Mesenchymal stem cell (in vitro differentiated cells and primary cell): ENCODE measurements at regions not wholly inside any gene's neighbourhood (a gene's known extent, or its start where the extent isn't known, plus 50 kb on each side); places are given as distances from the start of the nearest gene placed in this dataset.

Experiments used
- DNase-seq: peaks from one replicate; pipeline ENCODE4 v3.0.0-alpha.2; 2013
- H2AFZ ChIP-seq: one replicate; pipeline ENCODE4 v1.6.1; 2013; ENCODE audit warnings: low read depth, mild to moderate bottlenecking, control low read depth, inconsistent platforms, low read length, moderate library complexity
- H2AK5ac ChIP-seq: 2 replicates; pipeline ENCODE4 v1.6.1; 2013; ENCODE audit warnings: low read length, moderate library complexity, mild to moderate bottlenecking, inconsistent platforms; ENCODE audit not compliant: severe bottlenecking
- H2BK120ac ChIP-seq: one replicate; pipeline ENCODE4 v1.6.1; 2013; ENCODE audit warnings: low read depth, mild to moderate bottlenecking, inconsistent platforms, low read length, moderate library complexity
- H2BK12ac ChIP-seq, 2 experiments: one replicate each; pipeline ENCODE4 v1.6.1; 2013; ENCODE audit warnings: inconsistent platforms in 2 of 2, low read length in 2 of 2, mild to moderate bottlenecking in 2 of 2, moderate library complexity in 2 of 2, control low read depth in 1 of 2
- H2BK15ac ChIP-seq: one replicate; pipeline ENCODE4 v1.6.1; 2013; ENCODE audit warnings: mild to moderate bottlenecking, low read depth, inconsistent platforms; ENCODE audit not compliant: poor library complexity, severe bottlenecking
- H2BK5ac ChIP-seq: 2 replicates; pipeline ENCODE4 v1.6.1; 2013; ENCODE audit warnings: low read depth, mild to moderate bottlenecking, low read length, control low read depth, inconsistent platforms; ENCODE audit not compliant: poor library complexity, severe bottlenecking
- H3K14ac ChIP-seq, 2 experiments: one replicate each; pipeline ENCODE4 v1.6.1; 2013; ENCODE audit warnings: inconsistent platforms in 2 of 2, low read length in 2 of 2, control low read depth in 1 of 2, mild to moderate bottlenecking in 1 of 2, moderate library complexity in 1 of 2
- H3K18ac ChIP-seq, 2 experiments: one replicate each; pipeline ENCODE4 v1.6.1; 2013; ENCODE audit warnings: inconsistent platforms in 2 of 2, low read length in 2 of 2, control low read depth in 1 of 2, low read depth in 1 of 2, mild to moderate bottlenecking in 1 of 2
- H3K23ac ChIP-seq, 2 experiments: one replicate each; pipeline ENCODE4 v1.6.1; 2013; ENCODE audit warnings: inconsistent platforms in 2 of 2, low read length in 2 of 2, mild to moderate bottlenecking in 2 of 2, moderate library complexity in 2 of 2, control low read depth in 1 of 2
- H3K27ac ChIP-seq: 2 replicates; pipeline ENCODE4 v1.5.1; 2013; ENCODE audit warnings: mild to moderate bottlenecking, moderate library complexity, low read length, control low read depth, inconsistent platforms; ENCODE audit not compliant: poor library complexity, severe bottlenecking
- H3K27me3 ChIP-seq, 2 experiments: 2 replicates each; pipeline versions ENCODE4 v1.6.1 to v1.7.0; 2013; ENCODE audit warnings: low read length in 2 of 2, mild to moderate bottlenecking in 2 of 2, moderate library complexity in 2 of 2, control low read depth in 1 of 2, inconsistent platforms in 1 of 2; ENCODE audit not compliant: control insufficient read depth in 1 of 2, insufficient read depth in 1 of 2
- H3K36me3 ChIP-seq, 2 experiments: 2 replicates each; pipeline versions ENCODE4 v1.6.1 to v1.7.0; 2013; ENCODE audit warnings: low read length in 2 of 2, control low read depth in 1 of 2, inconsistent platforms in 1 of 2, low read depth in 1 of 2, mild to moderate bottlenecking in 1 of 2; ENCODE audit not compliant: insufficient read depth in 2 of 2, control insufficient read depth in 1 of 2
- H3K4ac ChIP-seq, 2 experiments: one replicate each; pipeline ENCODE4 v1.6.1; 2013; ENCODE audit warnings: inconsistent platforms in 2 of 2, low read length in 2 of 2, mild to moderate bottlenecking in 2 of 2, moderate library complexity in 2 of 2, control low read depth in 1 of 2, low read depth in 1 of 2
- H3K4me1 ChIP-seq: 2 replicates; pipeline ENCODE4 v1.6.1; 2013; ENCODE audit warnings: low read depth, low read length, control low read depth; ENCODE audit not compliant: control insufficient read depth, insufficient read depth
- H3K4me2 ChIP-seq: 2 replicates; pipeline ENCODE4 v1.6.1; 2013; ENCODE audit warnings: low read length, mild to moderate bottlenecking, inconsistent platforms; ENCODE audit not compliant: poor library complexity, severe bottlenecking
- H3K4me3 ChIP-seq, 2 experiments: 2 replicates each; pipeline versions ENCODE4 v1.5.1 to v1.7.0; 2013; ENCODE audit warnings: low read length in 2 of 2, mild to moderate bottlenecking in 2 of 2, control low read depth in 1 of 2, low read depth in 1 of 2; ENCODE audit not compliant: insufficient read depth in 1 of 2
- H3K79me1 ChIP-seq: replicated peaks from 2 replicates; pipeline ENCODE4 v1.6.1; 2013; ENCODE audit warnings: mild to moderate bottlenecking, control low read depth, low read length, inconsistent platforms; ENCODE audit not compliant: poor library complexity, severe bottlenecking
- H3K9ac ChIP-seq: 2 replicates; pipeline ENCODE4 v1.7.0; 2013; ENCODE audit warnings: mild to moderate bottlenecking, low read length, moderate library complexity
- H3K9me3 ChIP-seq: 2 replicates; pipeline ENCODE4 v1.7.0; 2013; ENCODE audit warnings: mild to moderate bottlenecking, low read length; ENCODE audit not compliant: control insufficient read depth
- H4K8ac ChIP-seq: one replicate; pipeline ENCODE4 v1.6.1; 2013; ENCODE audit warnings: inconsistent platforms, mild to moderate bottlenecking, low read length, moderate library complexity
- H4K91ac ChIP-seq: one replicate; pipeline ENCODE4 v1.6.1; 2013; ENCODE audit warnings: mild to moderate bottlenecking, low read length, inconsistent platforms
- WGBS: methylation state at CpG from one replicate; pipeline ENCODE4 v1.1.7; 2013; ENCODE audit warnings: mixed read lengths; 5-methylcytosine and 5-hydroxymethylcytosine counted together

DNA sequence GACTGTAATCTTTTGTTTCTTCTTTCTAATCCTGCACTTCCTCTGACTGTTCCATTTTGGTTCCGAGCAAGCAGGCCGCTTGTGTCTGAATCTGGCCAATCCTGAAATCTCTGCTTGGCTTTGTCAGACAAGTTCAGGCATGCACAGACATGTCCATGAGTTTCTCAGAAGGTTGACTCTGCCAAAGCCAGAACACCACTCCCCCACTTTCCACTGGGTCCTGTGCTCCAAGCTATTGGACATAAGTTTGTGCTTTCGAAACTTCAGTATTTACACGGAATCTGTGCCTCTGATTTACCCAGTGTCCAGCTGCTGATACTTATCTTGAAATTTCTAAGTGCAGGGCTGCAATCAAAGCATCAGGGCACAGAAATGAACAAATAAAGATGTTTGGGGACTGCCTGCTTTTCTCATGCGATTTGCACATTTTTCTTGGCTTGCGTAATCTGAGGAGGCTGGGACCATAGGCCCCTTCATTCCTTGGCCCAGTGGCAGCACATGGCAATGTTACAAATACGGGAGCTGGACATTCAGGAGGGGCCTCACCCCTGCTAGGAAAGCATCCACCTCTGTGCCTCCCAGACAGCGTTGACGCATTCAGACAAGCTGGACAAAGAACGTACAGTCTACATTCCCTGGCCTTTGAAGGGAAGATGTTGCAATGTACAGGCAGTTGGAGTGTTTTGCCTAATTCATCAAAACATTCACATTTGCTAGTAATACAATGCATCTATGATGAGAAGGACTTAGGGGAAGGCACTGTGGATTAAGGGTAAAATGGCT lies 209.2 kb upstream of the PAPPA start:
- Histone ChIP-seq H3K18ac (peak overlapping the region; percentile 5 to 90), H3K4me2 (no peak overlapping the region), H3K4me1 (no peaks in the 10 kb centered on the region), H4K91ac (peak overlapping the region; percentile 71), H3K4me3 (no peak overlapping the region), H2BK15ac (no peak overlapping the region), H3K27ac (peak overlapping the region; percentile 93), H3K79me1 (no peaks in the 10 kb centered on the region), H3K4ac (peak overlapping the region in 1 of 2 experiments; percentile 93), H2BK12ac (peak overlapping the region in 1 of 2 experiments; percentile 76), H3K9me3 (no peaks in the 10 kb centered on the region), H2BK5ac (peak overlapping the region; percentile 59), H2BK120ac (peak overlapping the region; percentile 68), H3K23ac (no peak overlapping the region), H3K27me3 (no peaks in the 10 kb centered on the region), H3K36me3 (no peaks in the 10 kb centered on the region), H2AK5ac (peak overlapping the region; percentile 53), H2AFZ (no peak overlapping the region), H3K14ac (no peak overlapping the region), H4K8ac (peak overlapping the region; percentile 38), H3K9ac (peak overlapping the region; percentile 95)
- peak; percentile 100 for DNase-seq
- WGBS: 8% methylated on average over 8 of the region's 10 CpGs

DNA sequence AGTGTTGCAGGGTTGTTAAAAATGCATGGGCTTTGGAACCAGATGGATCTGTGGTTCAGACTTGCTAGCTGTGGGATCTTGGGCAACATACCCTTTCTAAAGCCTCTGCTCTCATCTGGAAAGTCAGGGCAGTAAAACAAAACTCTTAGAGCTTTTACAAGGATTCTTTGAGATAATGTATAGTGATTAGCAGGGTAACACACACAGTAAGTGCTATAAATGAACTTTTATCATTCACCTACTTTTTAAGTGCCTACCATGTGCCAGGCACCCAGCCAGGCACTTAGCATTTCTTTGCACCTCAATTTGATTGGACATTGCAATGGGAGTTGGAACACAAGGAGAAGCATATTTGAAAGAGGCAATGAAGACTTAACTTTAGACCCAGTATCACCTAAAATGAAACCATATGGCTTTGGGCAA lies 208.6 kb upstream of the PAPPA start:
- no peak overlapping the region for H2AFZ ChIP-seq
- no peaks in the 10 kb centered on the region for H3K36me3 ChIP-seq
- H3K18ac ChIP-seq: peak overlapping the region; percentile 67 to 90
- no peaks in the 10 kb centered on the region for H3K27me3 ChIP-seq
- H4K8ac ChIP-seq: peak overlapping the region; percentile 38
- H3K23ac ChIP-seq: no peak overlapping the region
- H3K4ac ChIP-seq: peak overlapping the region in 1 of 2 experiments; percentile 93
- H2BK5ac ChIP-seq: peak overlapping the region; percentile 48
- H3K4me3 ChIP-seq: no peak overlapping the region
- H3K4me1 ChIP-seq: no peaks in the 10 kb centered on the region
- H2BK120ac ChIP-seq: peak overlapping the region; percentile 71
- no peak overlapping the region for H3K4me2 ChIP-seq
- no peak overlapping the region for H3K14ac ChIP-seq
- peak overlapping the region; percentile 88 for H4K91ac ChIP-seq
- H2BK15ac ChIP-seq: no peak overlapping the region
- peak overlapping the region; percentile 53 for H2AK5ac ChIP-seq
- peak overlapping the region; percentile 59 to 76 for H2BK12ac ChIP-seq
- H3K9me3 ChIP-seq: no peaks in the 10 kb centered on the region
- no peak for DNase-seq
- H3K27ac ChIP-seq: peak overlapping the region; percentile 93
- H3K79me1 ChIP-seq: no peaks in the 10 kb centered on the region
- H3K9ac ChIP-seq: peak overlapping the region; percentile 95

- H2BK5ac ChIP-seq: no peak overlapping the region
- H3K36me3 ChIP-seq: no peaks in the 10 kb centered on the region
- no peaks in the 10 kb centered on the region for H3K79me1 ChIP-seq
- H2AK5ac ChIP-seq: peak overlapping the region; percentile 70
- no peaks in the 10 kb centered on the region for H3K9me3 ChIP-seq
- H3K4ac ChIP-seq: peak overlapping the region; percentile 81 to 95
- H2BK120ac ChIP-seq: peak overlapping the region; percentile 91
- H4K8ac ChIP-seq: peak overlapping the region; percentile 90
- H3K27ac ChIP-seq: no peak overlapping the region
- no peak overlapping the region for H3K14ac ChIP-seq
- no peaks in the 10 kb centered on the region for H3K4me1 ChIP-seq
- DNase-seq: peak; percentile 54
- peak overlapping the region; percentile 74 for H4K91ac ChIP-seq
- H3K4me3 ChIP-seq: no peak overlapping the region
- H3K18ac ChIP-seq: peak overlapping the region; percentile 84 to 96
- H2BK12ac ChIP-seq: peak overlapping the region; percentile 52 to 96
- 83% methylated on average over 2 of the region's 2 CpGs for WGBS
- H3K9ac ChIP-seq: no peak overlapping the region
- no peak overlapping the region for H2BK15ac ChIP-seq
- H3K4me2 ChIP-seq: no peak overlapping the region
- no peak overlapping the region for H3K23ac ChIP-seq
- no peaks in the 10 kb centered on the region for H3K27me3 ChIP-seq
- no peak overlapping the region for H2AFZ ChIP-seq
Observed at GRCh38 chr9:115946530-115946929, 207.1 kb upstream of the PAPPA start.

DNA sequence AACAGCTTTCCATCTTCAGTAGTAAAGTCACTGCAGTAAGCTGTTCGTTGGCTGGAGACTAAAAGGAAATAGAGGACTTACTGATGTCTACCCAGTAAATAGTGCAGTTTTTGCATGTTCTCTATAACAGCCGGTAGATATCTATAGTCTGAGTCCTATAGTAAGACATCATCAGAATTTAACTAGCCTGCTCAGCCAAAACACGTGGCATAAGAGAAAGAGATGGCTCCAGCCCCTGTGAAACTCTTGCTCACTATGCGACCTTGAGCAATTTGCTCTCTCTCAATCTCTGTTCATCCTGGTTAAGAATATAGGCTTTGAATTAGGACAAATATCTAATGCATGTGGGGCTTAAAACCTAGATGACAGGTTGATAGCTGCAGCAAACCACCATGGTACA lies 201.6 kb upstream of the PAPPA start:
- Histone ChIP-seq H3K4me3 (no peak overlapping the region), H3K4ac (peak overlapping the region in 1 of 2 experiments; percentile 92), H4K91ac (no peak overlapping the region), H2BK120ac (no peak overlapping the region), H2AFZ (no peak overlapping the region), H3K79me1 (no peaks in the 10 kb centered on the region), H4K8ac (no peak overlapping the region), H3K9ac (no peak overlapping the region), H3K23ac (no peak overlapping the region), H3K4me2 (no peak overlapping the region), H3K27me3 (no peaks in the 10 kb centered on the region), H3K36me3 (no peaks in the 10 kb centered on the region), H3K27ac (no peak overlapping the region), H3K9me3 (no peaks in the 10 kb centered on the region), H3K18ac (no peak overlapping the region), H3K4me1 (no peaks in the 10 kb centered on the region), H2BK15ac (no peak overlapping the region), H2BK5ac (no peak overlapping the region), H3K14ac (no peak overlapping the region), H2BK12ac (peak overlapping the region in 1 of 2 experiments; percentile 71), H2AK5ac (no peak overlapping the region)
- DNase-seq: no peak
- WGBS: 90% methylated on average over 3 of the region's 4 CpGs
